ENCODE measurements at regions not wholly inside any gene's neighbourhood (a gene's known extent, or its start where the extent isn't known, plus 50 kb on each side); places are given as distances from the start of the nearest gene placed in this dataset.

- no peak overlapping the region for H3K4me3 ChIP-seq
- H3K27ac ChIP-seq = no peak overlapping the region
- H3K9me3 ChIP-seq = no peaks in the 10 kb centered on the region
- H3K4me1 ChIP-seq = no peaks in the 10 kb centered on the region
- no peaks in the 10 kb centered on the region for H3K27me3 ChIP-seq
- no peak for TF ChIP-seq CTCF (IDR thresholded peaks at IDR 0.05)
- DNase-seq = no peak
- intact Hi-C loops (cut with DNase I; ENCODE audit: low total_unique reads) = no loop called here
- no peaks in the 10 kb centered on the region for H3K36me3 ChIP-seq
Observed at GRCh38 chr5:103919506-103919905, 356.9 kb upstream of the NUDT12 start.

DNA sequence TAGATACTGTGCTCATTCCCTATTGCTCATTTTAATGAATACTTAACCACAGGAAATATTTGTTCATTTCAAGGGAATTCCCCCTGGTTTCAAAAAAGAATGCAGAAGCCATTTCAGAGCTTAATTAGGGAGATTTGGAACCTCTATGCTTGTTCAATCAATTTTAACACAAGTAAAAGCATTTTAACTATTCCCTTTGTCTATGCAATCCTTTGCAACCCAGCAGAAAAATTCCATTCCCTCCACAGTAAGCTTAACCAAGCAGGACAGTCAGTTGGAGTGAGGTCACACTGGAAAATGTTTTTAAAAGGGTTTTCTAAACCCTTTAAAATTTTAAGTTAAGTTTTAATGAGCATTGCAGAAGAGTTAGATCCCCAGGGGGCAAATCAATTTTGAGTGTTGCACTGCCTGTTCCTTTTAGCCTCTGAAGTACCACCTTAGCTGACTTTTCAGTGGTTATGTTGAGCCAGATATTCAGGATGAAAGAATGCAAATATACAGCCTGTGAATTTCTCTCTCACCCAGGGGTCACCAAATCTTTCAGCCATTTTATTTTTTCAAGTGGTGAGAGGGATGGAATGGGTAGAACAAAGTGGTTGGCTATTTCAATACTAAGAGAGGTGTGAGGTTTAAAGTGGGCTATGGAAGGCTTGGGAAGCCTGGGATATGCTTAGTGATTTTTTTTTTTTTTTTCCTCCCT, 356.2 kb upstream of the NUDT12 start:
- intact Hi-C loops (cut with DNase I; ENCODE audit: low total_unique reads) = no loop called here
- no peaks in the 10 kb centered on the region for H3K27me3 ChIP-seq
- DNase-seq = no peak
- no peak overlapping the region for H3K4me3 ChIP-seq
- no peaks in the 10 kb centered on the region for H3K4me1 ChIP-seq
- no peak for TF ChIP-seq CTCF (IDR thresholded peaks at IDR 0.05)
- H3K9me3 ChIP-seq = no peaks in the 10 kb centered on the region
- H3K27ac ChIP-seq = no peak overlapping the region
- H3K36me3 ChIP-seq = no peaks in the 10 kb centered on the region

GRCh38 chr5:103915081-103915480, 352.5 kb upstream of the NUDT12 start:
- Histone ChIP-seq H3K9me3 (no peaks in the 10 kb centered on the region), H3K27ac (no peak overlapping the region), H3K27me3 (no peaks in the 10 kb centered on the region), H3K4me3 (no peak overlapping the region), H3K4me1 (no peaks in the 10 kb centered on the region), H3K36me3 (no peaks in the 10 kb centered on the region)
- no peak for TF ChIP-seq CTCF (IDR thresholded peaks at IDR 0.05)
- intact Hi-C loops (cut with DNase I; ENCODE audit: low total_unique reads) = no loop called here
- DNase-seq = no peak

DNA sequence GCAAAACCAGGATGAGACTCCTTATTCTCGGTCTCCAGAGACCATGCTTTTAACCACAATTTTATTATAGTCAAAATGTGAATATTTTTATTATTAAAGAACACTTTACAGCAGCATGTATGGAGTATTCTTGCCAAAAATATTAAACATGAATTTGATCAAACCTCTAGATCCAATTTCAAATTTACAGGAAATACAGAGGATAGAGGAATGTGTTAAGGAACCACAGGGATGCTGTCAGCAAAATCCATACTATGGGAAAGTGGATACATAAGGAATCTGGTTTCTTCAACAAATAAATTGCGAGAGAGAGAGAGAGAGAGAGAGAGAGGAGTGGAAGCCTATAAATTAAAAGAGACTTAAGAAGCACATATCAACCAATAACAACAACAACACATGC, 348.2 kb upstream of the NUDT12 start:
- Histone ChIP-seq H3K27me3 (no peaks in the 10 kb centered on the region), H3K9me3 (no peaks in the 10 kb centered on the region), H3K36me3 (no peaks in the 10 kb centered on the region), H3K27ac (no peak overlapping the region), H3K4me1 (no peaks in the 10 kb centered on the region), H3K4me3 (no peak overlapping the region)
- no peak for TF ChIP-seq CTCF (IDR thresholded peaks at IDR 0.05)
- intact Hi-C loops (cut with DNase I; ENCODE audit: low total_unique reads) = no loop called here
- no peak for DNase-seq

GRCh38 chr5:103910011-103910410, 347.4 kb upstream of the NUDT12 start:
- H3K27me3 ChIP-seq = no peaks in the 10 kb centered on the region
- H3K36me3 ChIP-seq = no peaks in the 10 kb centered on the region
- H3K4me3 ChIP-seq = no peak overlapping the region
- intact Hi-C loops (cut with DNase I; ENCODE audit: low total_unique reads) = no loop called here
- no peaks in the 10 kb centered on the region for H3K9me3 ChIP-seq
- H3K27ac ChIP-seq = no peak overlapping the region
- DNase-seq = no peak
- no peaks in the 10 kb centered on the region for H3K4me1 ChIP-seq
- no peak for TF ChIP-seq CTCF (IDR thresholded peaks at IDR 0.05)

- H3K4me3 ChIP-seq = no peak overlapping the region
- no peak for TF ChIP-seq CTCF (IDR thresholded peaks at IDR 0.05)
Observed at GRCh38 chr5:103909391-103909790, 346.8 kb upstream of the NUDT12 start.

More at GRCh38 chr5:103909391-103909790, 346.8 kb upstream of the NUDT12 start:
- Histone ChIP-seq H3K27ac (no peak overlapping the region), H3K9me3 (no peaks in the 10 kb centered on the region), H3K4me1 (no peaks in the 10 kb centered on the region), H3K27me3 (no peaks in the 10 kb centered on the region), H3K36me3 (no peaks in the 10 kb centered on the region)
- intact Hi-C loops (cut with DNase I; ENCODE audit: low total_unique reads) = no loop called here
- no peak for DNase-seq
